Stimulated activated CD8-positive, alpha-beta memory T cell treated with anti-CD3 and anti-CD28 coated beads, Interleukin-12 subunit alpha, Interleukin-12 subunit beta, amount 100 ng/mL, for 1 hour (primary cell): ENCODE measurements at regions not wholly inside any gene's neighbourhood (a gene's known extent, or its start where the extent isn't known, plus 50 kb on each side); places are given as distances from the start of the nearest gene placed in this dataset.
"Not testable (repeated sequence)": the region's sequence is repeated elsewhere in the genome, so short reads cannot be mapped to it uniquely, and the experiment has no call there.

Source experiments
- DNase-seq: peaks from one replicate; pipeline ENCODE4 v3.0.0-alpha.2; 2020; ENCODE audit warnings: low read depth

- not testable (repeated sequence) for DNase-seq
These were observed 243.7 kb upstream of the FOXN3 start for GRCh38 chr14:89660625-89661233.

- DNase-seq, result no peak
These were observed 243.1 kb upstream of the FOXN3 start for GRCh38 chr14:89660166-89660565.

- no peak for DNase-seq
These were observed 242.1 kb upstream of the FOXN3 start for GRCh38 chr14:89658977-89659670.

DNA sequence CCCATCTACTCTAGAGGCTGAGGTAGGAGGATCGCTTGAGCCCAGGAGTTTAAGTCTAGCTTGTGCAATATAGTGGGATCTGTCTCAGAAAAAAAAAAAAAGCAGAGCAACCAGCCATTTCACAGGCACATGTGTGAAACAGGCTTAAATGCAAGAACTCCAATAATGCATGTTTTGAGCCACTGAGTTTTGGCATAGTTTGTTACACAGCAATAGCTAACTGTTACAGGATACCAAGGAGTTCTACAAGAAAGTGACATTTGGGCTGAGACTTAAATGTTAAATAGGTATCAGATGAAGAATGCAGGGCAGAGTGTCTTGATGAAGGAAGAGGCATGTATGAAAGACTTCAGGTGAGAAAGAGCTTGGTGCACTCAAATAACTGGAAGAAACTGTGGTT, 240.0 kb upstream of the FOXN3 start:
- no peak for DNase-seq

DNA sequence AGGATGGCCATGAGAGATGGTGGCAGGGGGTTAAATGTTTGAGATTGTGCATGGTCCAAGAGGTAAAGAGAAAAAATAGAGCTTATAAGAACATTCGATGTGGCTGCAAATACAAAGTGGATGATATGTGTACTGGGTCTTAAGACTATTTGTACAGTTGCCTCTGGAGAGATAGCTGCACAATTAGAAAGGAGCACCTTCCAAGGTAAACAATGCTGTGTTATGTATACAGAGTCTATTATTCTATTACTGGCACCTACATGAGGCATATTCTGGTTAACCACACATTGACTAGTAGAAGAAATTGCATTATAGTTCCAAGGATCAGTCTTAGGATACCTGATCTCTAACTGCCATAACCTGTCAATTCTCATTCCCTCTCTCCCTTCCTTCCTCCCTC, 238.0 kb upstream of the FOXN3 start:
- no peak for DNase-seq

GRCh38 chr14:89652352-89652751, 235.3 kb upstream of the FOXN3 start:
- no peak for DNase-seq

DNA sequence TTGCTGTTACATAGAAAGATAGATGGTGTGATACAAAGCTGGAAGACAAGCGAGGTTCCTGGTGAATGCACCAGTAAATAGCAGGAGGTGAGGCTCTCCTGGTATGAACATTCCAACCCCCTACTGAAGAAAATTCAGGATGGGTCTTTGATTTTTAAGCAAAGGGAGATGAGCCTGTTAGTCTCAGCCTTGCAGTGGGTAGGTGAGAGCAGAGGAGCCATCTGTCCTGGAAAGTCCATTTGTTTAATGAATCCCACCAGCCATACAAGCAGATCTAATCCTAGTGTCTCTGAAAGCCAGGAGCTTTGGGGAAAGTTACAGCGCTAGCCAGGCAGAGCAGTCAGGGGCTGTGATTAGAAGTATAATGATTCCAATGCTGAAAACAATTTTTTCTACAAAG, 234.8 kb upstream of the FOXN3 start:
- no peak for DNase-seq

DNA sequence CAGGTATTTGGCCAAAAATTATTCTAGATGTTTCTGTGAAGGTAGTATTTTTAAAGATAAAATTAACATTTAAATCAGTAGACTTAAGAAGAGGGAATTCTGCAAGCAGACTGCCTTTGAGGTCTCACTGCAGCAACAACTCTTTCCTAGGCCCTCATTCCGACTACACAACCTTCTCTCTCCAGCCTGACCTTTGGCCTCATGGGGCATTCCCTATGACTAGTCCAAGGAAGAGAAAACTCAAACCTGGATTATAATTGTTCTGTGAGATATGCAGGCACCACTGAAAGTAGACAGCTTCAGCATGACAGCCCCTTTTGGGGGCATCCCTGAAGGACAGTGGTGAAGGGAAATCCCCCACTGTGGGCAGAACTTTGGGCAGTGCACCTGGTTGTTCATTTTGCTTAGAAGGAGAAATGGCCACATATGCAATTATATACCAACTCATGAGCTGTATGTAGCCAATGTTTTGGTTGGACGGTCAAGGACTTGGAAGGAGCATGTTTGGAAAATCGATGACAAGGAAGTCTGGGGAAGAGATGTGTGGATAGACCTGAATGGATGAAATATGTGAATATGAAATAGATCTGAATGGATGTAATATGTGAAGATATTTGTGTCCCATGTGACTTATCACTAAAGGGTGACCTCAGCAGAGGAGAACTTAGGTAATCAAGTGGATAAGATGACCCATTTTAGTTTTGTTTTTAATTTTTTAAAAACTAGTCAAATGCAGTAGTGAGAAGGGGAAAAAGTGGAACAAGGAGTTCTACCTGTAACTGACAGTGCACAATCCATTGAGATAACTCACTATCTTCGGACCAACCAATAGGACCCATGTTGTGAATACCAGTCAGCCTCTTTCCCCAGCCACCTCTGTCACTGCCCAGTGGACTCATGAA, 233.3 kb upstream of the FOXN3 start:
- DNase-seq, result no peak

DNA sequence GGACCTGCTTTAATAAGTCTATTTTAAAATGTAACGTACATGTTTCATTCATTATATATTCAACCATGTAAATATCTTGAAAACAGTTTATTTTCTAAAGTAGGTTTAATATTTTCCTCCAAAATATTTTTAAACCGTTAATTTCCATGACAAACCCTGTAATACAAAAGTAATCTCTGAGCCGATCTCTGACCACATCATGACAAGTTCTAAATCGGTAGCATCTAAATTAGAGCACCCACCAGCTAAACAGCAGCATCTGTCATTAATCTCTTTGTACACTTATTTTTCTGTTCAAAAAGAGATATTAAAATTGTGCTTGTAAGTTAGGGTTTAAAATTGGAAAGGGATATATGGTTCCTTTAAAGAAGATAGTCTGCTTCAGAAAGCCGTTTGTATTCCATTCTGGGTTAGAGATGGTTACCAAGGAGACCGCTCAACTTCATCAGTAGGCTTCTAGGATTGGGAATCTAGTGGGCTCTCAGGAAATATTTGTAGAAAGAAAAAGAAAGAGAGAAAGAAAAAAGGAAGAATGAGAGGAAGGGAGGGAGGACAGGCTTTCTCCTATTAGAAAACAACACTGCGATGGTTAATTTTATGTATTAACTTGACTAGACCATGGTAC, 232.5 kb upstream of the FOXN3 start:
- DNase-seq, result no peak

DNA sequence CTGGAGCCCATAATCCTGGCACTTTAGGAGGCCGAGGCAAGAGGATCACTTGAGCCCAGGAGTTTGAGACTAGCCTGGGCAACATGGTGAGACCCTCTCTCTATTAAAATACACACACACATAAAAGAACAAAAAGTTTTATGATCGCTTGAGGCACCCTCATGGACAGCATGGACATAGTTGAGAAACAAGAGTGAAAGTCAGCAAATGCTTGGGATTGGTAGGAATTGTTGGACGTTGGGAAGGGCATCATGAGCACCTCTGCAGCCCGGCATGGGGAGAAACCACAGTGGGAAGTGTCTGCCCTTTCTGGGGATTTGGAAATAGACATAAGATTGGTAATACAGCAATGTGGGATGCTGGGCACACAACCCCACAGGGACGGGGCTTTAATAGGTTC, 231.9 kb upstream of the FOXN3 start:
- DNase-seq, result no peak

- DNase-seq, result no peak
These were observed 231.5 kb upstream of the FOXN3 start for GRCh38 chr14:89648510-89648909.

- DNase-seq, result no peak
These were observed 229.9 kb upstream of the FOXN3 start for GRCh38 chr14:89646971-89647370.

GRCh38 chr14:89644641-89645040, 227.6 kb upstream of the FOXN3 start:
- DNase-seq, result no peak

DNA sequence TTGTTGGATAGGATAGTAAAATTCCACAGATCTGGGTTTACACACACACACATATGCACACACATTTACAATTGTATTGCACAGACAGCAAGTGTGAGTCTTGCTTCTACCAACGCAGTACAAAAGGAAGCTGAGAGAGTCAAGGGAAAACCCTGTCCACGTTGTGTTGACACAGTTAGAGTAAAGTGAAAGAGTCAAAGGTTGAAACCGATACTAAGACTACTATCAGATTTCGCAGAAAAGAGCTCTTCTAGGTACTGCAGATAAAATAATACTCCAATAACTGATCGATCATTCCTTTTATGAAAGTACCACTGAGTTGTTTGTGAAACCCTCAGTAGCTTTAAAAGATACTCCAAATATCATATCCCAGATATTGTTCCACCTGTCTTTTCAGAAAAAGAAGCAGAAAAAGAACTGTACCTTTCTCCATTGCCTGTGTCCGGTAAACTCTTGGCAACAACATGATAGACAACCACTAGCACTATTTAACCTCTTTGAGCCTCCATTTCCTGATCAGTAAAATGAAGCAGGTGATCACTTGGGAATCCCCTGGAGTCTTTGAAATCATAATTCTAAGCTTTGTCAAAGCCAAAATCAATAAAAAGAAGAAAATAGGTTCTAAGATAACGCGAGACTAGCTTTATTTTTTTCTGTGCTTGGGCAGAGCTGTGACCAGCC, 224.6 kb upstream of the FOXN3 start:
- DNase-seq, result no peak

DNA sequence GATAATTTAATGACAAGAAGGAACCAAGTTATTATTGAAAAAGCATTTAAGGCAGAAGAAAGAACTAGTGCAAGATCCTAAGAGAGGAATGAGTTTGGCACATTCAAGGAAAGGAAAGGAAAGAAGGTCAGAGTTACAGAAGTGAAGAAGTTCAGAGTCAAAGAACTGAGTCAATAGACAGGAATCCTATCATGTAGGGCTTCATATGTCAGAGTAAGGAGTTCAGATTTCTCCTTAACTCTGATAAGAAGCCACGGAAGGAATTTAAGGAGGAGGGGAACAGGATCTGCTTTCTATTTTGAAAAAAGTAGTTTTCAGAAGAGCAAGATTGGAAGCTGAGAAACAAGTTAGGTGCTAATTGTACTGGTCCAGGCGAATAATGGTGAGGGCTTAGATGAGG, 223.1 kb upstream of the FOXN3 start:
- no peak for DNase-seq

DNA sequence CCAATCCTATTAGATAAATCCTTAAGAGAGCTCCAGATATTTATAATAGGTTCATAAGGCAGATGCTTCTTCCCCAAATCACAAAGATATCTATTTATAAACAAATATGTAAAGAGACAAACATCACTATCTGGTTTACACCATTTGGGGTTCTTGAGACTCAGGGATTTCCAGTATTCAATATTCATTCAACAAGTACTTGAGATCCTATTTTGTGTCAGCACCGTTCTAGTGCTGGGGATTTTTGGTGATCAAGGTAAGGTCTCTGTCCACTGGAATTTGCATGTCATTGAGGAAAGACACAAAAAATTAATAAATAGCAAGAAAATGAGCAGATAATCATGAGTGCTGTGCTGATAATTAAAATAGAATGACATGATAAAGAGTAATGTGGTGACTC, 222.7 kb upstream of the FOXN3 start:
- DNase-seq, result no peak

DNA sequence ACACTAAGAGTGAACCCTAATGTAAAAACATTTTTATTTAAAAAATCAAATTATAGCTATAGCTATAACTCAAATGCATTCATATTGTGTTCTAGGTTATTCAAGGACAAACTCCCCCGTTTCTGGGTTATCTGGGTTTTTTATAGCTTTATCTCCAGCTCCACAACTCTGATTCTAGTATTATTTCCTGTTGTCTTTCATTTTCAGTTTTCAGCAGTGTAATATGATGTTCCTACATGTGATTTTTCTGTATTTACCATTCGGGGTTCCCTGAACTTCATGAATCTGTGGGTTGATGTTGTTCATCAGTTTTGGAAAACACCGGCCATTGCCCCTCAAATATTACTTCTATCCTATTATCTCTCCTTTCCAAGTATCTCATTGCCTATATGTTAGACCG, 221.9 kb upstream of the FOXN3 start:
- no peak for DNase-seq

GRCh38 chr14:89637581-89637980, 220.5 kb upstream of the FOXN3 start:
- no peak for DNase-seq

GRCh38 chr14:89635615-89636014, 218.6 kb upstream of the FOXN3 start:
- no peak for DNase-seq

DNA sequence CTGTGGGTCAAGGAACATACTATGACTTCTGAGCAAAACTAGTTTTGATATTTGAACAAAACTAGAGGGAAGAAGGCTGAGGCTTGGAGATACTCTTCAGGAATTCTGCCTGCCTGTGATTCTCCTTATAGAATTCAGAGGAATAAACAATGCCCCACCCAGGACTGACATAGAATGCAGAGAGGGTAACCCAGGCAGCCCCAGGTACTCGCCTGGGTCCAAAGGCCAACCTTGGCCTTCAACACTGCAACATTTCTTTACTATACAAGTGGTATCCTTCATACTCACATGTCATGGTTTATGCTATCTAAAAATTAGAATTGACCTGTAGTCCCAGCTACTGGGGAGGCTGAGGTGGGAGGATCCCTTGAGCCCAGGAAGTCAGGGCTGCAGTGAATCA, 217.0 kb upstream of the FOXN3 start:
- DNase-seq, result no peak

DNA sequence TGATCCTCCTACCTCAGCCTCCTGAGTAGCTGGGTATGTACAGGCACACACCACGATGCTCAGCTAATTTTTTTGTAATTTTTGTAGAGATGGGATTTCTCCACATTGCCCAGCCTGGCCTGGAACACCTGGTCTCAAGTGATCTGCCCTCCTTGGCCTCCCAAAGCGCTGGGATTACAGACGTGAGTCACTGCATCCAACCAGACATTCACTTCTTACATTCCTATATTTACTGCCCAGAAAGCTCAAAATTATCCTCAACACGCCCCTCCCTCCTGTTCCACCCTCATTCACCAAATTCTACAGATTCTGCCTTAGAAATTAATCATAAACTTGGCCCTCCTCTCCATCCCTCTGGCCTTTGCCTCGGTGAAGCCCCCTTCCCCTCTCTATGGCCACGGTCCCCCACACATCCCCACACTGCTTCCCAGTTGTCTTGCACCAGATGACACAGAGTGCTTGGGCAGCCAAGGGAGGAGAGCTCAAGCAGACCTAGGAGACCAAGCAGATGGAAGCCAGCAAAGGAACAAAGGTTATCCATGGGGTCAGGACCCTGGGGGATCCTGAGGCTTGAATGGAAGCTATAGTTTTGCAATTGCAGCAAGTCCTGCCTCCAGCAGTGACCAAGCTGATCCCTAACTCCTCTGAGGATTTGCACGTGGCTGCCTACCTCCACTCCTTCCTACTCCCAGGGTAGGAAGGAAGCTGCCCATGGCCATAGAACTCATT, 213.2 kb upstream of the FOXN3 start:
- DNase-seq, result no peak
